ENCODE measurements at regions not wholly inside any gene's neighbourhood (a gene's known extent, or its start where the extent isn't known, plus 50 kb on each side); places are given as distances from the start of the nearest gene placed in this dataset.

DNA sequence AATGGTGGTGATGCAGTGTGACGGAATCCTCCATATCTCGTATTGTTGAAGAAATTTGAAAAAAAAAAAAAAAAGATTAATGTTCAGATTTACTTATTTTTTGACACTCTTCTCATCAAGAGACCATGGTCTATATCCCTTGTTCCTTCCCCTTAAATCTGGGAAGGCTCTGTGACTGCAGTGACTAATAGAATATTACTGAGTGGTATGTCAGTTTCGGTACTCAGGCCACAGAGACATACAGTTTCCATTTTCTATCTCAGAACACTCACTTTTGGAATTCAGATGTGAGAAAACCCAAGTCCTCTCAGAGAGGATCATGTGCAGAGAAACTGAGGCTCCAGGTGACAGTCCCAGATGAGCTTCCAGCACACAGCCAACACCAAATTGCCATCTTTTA is 1193.5 kb downstream of the DTWD2 start:
- DNase-seq (ENCODE audit: low read depth in 2 of 2): no peak
- TF ChIP-seq, protein P1, sequence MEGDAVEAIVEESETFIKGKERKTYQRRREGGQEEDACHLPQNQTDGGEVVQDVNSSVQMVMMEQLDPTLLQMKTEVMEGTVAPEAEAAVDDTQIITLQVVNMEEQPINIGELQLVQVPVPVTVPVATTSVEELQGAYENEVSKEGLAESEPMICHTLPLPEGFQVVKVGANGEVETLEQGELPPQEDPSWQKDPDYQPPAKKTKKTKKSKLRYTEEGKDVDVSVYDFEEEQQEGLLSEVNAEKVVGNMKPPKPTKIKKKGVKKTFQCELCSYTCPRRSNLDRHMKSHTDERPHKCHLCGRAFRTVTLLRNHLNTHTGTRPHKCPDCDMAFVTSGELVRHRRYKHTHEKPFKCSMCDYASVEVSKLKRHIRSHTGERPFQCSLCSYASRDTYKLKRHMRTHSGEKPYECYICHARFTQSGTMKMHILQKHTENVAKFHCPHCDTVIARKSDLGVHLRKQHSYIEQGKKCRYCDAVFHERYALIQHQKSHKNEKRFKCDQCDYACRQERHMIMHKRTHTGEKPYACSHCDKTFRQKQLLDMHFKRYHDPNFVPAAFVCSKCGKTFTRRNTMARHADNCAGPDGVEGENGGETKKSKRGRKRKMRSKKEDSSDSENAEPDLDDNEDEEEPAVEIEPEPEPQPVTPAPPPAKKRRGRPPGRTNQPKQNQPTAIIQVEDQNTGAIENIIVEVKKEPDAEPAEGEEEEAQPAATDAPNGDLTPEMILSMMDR (IDR thresholded peaks at IDR 0.05; ENCODE audit: low read depth, low read length): no peak
- no peak overlapping the region for H3K4me3 ChIP-seq (replicated peaks in 1 of 2; ENCODE audit: low read depth in 2 of 2, low read length in 2 of 2)

DNA sequence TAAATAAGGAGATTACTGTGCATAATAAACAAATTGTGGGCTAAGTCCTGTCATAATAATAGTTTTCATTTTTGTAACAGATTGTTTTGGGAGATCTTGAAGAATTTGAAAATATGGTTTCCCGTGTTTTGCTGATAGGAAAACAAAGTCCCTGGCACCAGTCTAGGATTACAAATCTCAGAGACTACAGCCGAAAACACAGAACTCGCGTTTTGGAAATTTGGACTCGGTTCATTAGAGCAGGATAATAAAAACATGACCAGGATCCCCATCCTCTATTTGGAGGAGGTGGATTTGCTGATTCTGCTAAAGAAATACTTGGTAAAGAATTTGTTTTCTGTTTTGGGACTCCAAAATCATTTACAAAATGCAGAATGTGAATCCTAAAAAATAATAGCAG is 1194.4 kb downstream of the DTWD2 start:
- no peak for DNase-seq (ENCODE audit: low read depth in 2 of 2)
- TF ChIP-seq, protein P1 (IDR thresholded peaks at IDR 0.05; ENCODE audit: low read depth, low read length): no peak
- no peak overlapping the region for H3K4me3 ChIP-seq (replicated peaks in 1 of 2; ENCODE audit: low read depth in 2 of 2, low read length in 2 of 2)

DNA sequence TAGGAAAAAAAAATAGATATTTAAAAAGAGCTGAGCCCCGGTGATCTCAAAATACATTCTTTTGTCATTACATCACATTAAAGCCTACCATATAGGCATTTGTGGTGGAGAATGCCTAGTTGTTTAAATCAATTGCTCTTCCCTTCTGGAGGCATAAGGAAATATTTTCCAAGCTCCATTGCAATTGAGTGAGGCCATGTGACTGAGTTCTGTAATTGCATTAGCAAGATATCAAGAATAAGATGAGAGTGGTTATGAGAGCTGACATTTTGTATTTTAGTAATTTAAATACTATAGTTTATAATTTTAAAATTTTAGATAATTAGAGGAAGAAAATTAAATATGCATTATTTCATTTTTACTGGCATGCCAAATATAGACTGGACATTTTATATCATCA is 1195.9 kb downstream of the DTWD2 start:
- no peak for DNase-seq (ENCODE audit: low read depth in 2 of 2)
- no peak overlapping the region for H3K4me3 ChIP-seq (replicated peaks in 1 of 2; ENCODE audit: low read depth in 2 of 2, low read length in 2 of 2)
- TF ChIP-seq, protein P1 (IDR thresholded peaks at IDR 0.05; ENCODE audit: low read depth, low read length): no peak

DNA sequence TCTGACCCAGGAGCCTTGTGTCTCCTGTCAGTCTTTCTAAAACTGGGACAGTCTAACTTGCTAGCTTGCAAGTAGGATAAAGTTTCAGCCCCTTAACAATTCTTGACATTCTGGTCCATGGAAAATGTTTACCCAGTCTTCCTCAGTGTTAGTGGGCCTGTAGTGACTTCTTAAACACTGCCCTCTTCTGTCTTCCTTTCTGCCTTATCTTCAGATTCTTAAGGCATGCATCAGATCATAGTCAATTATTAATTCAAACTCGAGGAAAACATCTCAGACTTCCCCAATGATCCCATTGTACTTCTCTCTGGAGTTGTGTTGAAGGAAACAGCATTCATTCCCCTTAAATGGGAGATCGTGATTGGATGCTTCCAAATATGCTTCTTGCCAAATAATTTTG is 1199.8 kb downstream of the DTWD2 start:
- peak in 1 of 2 donors; percentile 5 for DNase-seq (ENCODE audit: low read depth in 2 of 2)
- TF ChIP-seq, protein P1 (IDR thresholded peaks at IDR 0.05; ENCODE audit: low read depth, low read length): no peak

DNA sequence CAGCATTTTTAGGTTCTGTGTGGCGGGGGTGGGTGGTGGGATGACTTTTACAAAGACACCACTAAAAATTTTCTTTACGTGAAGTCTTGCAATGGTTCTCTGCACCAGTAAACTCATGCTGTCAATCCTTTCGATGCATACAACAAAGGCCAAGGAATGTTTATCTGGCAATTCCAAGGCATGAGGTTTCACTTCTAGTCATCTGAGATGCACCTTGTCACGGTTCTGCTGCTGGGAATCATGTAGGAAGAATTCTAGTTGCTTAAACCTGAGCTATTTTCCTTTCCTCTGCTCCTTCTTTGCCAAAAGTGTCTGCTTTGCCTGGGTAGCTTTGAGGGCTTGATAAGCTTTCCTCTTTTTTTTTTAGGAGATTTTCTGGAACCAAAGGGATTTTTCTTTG is 1204.5 kb upstream of the SEMA6A start:
- H3K4me3 ChIP-seq (replicated peaks in 1 of 2; ENCODE audit: low read depth in 2 of 2, low read length in 2 of 2): no peak overlapping the region

More for the DNA sequence above, 1199.8 kb downstream of the DTWD2 start:
- H3K4me3 ChIP-seq (replicated peaks in 1 of 2; ENCODE audit: low read depth in 2 of 2, low read length in 2 of 2): no peak overlapping the region

DNA sequence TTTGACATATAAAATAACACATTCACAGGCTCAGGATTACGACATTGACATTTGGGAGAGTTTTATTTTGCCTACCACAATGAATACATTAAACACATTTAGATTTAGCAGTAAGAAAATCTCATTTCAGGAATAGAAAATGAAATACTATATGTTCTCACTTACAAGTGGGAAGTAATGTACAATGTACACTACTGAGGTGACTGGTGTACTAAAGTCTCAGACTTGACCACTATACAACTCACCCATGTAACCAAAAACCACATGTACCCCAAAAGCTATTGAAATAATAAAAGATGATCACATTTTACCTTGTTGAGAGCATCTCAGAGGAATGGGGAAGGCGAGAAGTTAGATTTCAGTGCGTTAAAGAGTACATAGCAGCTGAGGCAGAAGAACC is 1202.4 kb upstream of the SEMA6A start:
- DNase-seq (ENCODE audit: low read depth in 2 of 2): no peak
- H3K4me3 ChIP-seq (replicated peaks in 1 of 2; ENCODE audit: low read depth in 2 of 2, low read length in 2 of 2): no peak overlapping the region
- TF ChIP-seq, protein P1 (IDR thresholded peaks at IDR 0.05; ENCODE audit: low read depth, low read length): no peak

More for the DNA sequence above, 1204.5 kb upstream of the SEMA6A start:
- no peak for DNase-seq (ENCODE audit: low read depth in 2 of 2)
- TF ChIP-seq, protein P1 (IDR thresholded peaks at IDR 0.05; ENCODE audit: low read depth, low read length): no peak

DNA sequence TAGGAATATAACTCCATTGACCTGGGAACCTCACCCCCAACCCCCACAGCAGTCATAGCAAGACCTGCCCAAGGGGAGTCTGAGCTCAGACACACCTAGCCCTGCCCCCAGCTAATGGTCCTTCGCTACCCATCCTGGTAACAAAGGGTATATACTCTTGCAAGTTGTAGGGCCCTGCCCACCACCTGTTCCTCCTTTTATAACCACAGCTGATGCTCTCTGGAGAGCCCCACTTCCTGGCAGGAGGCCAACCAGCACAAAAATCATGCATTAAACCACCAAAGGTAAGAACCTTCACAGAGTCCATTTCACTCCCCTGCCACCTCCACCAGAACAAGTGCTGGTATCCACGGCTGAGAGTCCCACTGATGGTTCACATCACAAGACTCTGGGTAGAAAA is 1195.3 kb upstream of the SEMA6A start:
- DNase-seq (ENCODE audit: low read depth in 2 of 2): no peak
- no peak overlapping the region for H3K4me3 ChIP-seq (replicated peaks in 1 of 2; ENCODE audit: low read depth in 2 of 2, low read length in 2 of 2)
- TF ChIP-seq, protein P1 (IDR thresholded peaks at IDR 0.05; ENCODE audit: low read depth, low read length): no peak
